Right ventricle myocardium superior (tissue), 1 donor: ENCODE measurements at regions not wholly inside any gene's neighbourhood (a gene's known extent, or its start where the extent isn't known, plus 50 kb on each side); places are given as distances from the start of the nearest gene placed in this dataset.
"Not testable (repeated sequence)": the region's sequence is repeated elsewhere in the genome, so short reads cannot be mapped to it uniquely, and the experiment has no call there.

ENCODE experiments used
- ATAC-seq: fragments of 200-7000 bp; cut with Tn5 transposase; one replicate; pipeline ENCODE4 v1.9.1; 2020; ENCODE audit warnings: mild to moderate bottlenecking; ENCODE audit not compliant: poor library complexity
- DNase-seq: peaks from one replicate; pipeline ENCODE4 v3.0.0-alpha.2; 2020
- intact Hi-C: fragments of 100-400 bp; cut with DNase I; formaldehyde crosslinking; loops from one replicate; pipeline ENCODE4 v1.11.2; 2022
- donor health status: DM: no; HTN: yes; CAD: no; lungs with severe emphysema.

GRCh38 chr5:124045412-124045811, 533.4 kb downstream of the CSNK1G3 start:
- intact Hi-C loops = no loop called here
- DNase-seq = no peak

GRCh38 chr5:124044613-124045012, 532.6 kb downstream of the CSNK1G3 start:
- ATAC-seq (no peak), DNase-seq (no peak)
- intact Hi-C loops = no loop called here

More at GRCh38 chr5:124045412-124045811, 533.4 kb downstream of the CSNK1G3 start:
- ATAC-seq = no peak

GRCh38 chr5:124043456-124043855, 531.5 kb downstream of the CSNK1G3 start:
- intact Hi-C loops = no loop called here

GRCh38 chr5:124040799-124041198, 528.8 kb downstream of the CSNK1G3 start:
- ATAC-seq (peak; percentile 82), DNase-seq (no peak)
- intact Hi-C loops = no loop called here

More at GRCh38 chr5:124043456-124043855, 531.5 kb downstream of the CSNK1G3 start:
- ATAC-seq = no peak
- no peak for DNase-seq

- intact Hi-C loops = no loop called here
- DNase-seq = no peak
- no peak for ATAC-seq
These were observed 527.4 kb downstream of the CSNK1G3 start for GRCh38 chr5:124039410-124039809.

GRCh38 chr5:124036786-124037185, 524.8 kb downstream of the CSNK1G3 start:
- DNase-seq = no peak
- ATAC-seq = no peak
- intact Hi-C loops = no loop called here

GRCh38 chr5:124034963-124035362, 523.0 kb downstream of the CSNK1G3 start:
- intact Hi-C loops = no loop called here
- ATAC-seq (no peak), DNase-seq (no peak)

- intact Hi-C loops = no loop called here
- no peak for ATAC-seq
These were observed 522.2 kb downstream of the CSNK1G3 start for GRCh38 chr5:124034083-124034700.

GRCh38 chr5:124030043-124030491, 518.1 kb downstream of the CSNK1G3 start:
- intact Hi-C loops = no loop called here
- no peak for ATAC-seq
- DNase-seq = no peak

More at GRCh38 chr5:124034083-124034700, 522.2 kb downstream of the CSNK1G3 start:
- no peak for DNase-seq

- ATAC-seq (no peak), DNase-seq (no peak)
- intact Hi-C loops = no loop called here
These were observed 515.5 kb downstream of the CSNK1G3 start for GRCh38 chr5:124027441-124027840.

GRCh38 chr5:124025306-124025845, 513.4 kb downstream of the CSNK1G3 start:
- DNase-seq = no peak
- ATAC-seq = no peak
- intact Hi-C loops = no loop called here

- intact Hi-C loops = no loop called here
- no peak for ATAC-seq
- DNase-seq = no peak
These were observed 511.0 kb downstream of the CSNK1G3 start for GRCh38 chr5:124022966-124023365.

GRCh38 chr5:124021776-124022175, 509.8 kb downstream of the CSNK1G3 start:
- DNase-seq (no peak), ATAC-seq (no peak)
- intact Hi-C loops = no loop called here

GRCh38 chr5:124021066-124021641, 509.2 kb downstream of the CSNK1G3 start:
- intact Hi-C loops = no loop called here
- no peak for ATAC-seq
- DNase-seq = no peak

- intact Hi-C loops, ATAC-seq, DNase-seq: not testable (repeated sequence)
These were observed 505.3 kb downstream of the CSNK1G3 start for GRCh38 chr5:124017321-124017720.

GRCh38 chr5:124007675-124008398, 495.9 kb downstream of the CSNK1G3 start:
- intact Hi-C loops = no loop called here
- ATAC-seq (no peak), DNase-seq (no peak)

- no peak for ATAC-seq
- DNase-seq = no peak
- intact Hi-C loops = no loop called here
These were observed 489.1 kb downstream of the CSNK1G3 start for GRCh38 chr5:124001036-124001615.

GRCh38 chr5:124000538-124000937, 488.6 kb downstream of the CSNK1G3 start:
- DNase-seq (no peak), ATAC-seq (no peak)
- intact Hi-C loops = no loop called here

GRCh38 chr5:123997462-123998215, 485.7 kb downstream of the CSNK1G3 start:
- intact Hi-C loops = no loop called here
- ATAC-seq (no peak), DNase-seq (no peak)
